SW480 (cell line): ENCODE measurements at regions not wholly inside any gene's neighbourhood (a gene's known extent, or its start where the extent isn't known, plus 50 kb on each side); places are given as distances from the start of the nearest gene placed in this dataset.
A peak's percentile ranks its signal among the peaks of the same experiment; 100 is the strongest.
"Not testable (repeated sequence)": the region's sequence is repeated elsewhere in the genome, so short reads cannot be mapped to it uniquely, and the experiment has no call there.

Experiments
- DNase-seq: peaks from one replicate; pipeline ENCODE4 v3.0.0-alpha.2; 2016; ENCODE audit warnings: low spot score

DNA sequence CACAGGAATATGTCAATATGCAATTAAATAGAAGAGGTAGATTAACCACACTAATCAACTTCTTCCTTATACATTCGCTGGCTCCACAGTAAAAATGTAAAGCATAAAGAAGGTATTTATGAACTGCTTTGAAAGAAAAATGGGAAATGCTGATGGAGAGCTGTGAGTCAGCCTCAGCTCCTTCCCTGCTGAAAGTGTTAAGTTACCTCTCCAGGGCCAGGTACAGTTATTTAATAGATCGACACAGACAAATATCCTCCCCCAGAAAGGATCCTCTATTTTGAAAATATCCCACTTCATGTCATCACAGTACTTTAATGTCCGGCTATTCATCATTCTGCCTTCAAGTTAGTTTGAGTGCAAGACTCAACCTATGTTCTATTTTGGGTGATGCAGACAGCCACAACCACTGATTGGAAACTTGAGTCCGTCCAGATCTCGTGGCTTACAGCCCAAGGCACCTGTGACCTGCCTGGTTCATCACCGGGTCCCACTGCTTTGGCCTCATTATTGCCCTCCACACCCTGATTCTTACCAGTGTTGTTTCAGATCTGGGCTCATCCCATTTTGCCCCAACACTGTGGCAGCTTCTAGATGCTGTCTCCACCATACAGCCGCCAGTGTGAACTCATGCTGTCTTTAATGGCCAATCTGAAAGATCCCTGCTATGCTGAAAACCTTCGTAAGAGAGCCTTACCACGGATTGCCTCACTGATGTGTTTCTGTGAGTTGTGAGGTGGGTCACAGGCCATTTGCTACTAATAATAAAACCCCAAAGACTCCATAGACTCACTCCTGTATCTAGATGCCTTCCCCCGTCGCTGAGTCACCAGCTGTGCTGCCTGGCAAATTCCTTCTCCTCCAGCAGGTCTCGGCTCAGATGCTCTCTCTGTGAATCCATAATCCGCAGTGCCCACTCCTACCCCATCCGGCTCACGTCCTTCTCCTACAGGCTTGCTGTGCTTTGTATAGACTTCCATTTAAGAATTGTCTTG is 56.2 kb upstream of the DDAH1 start:
- DNase-seq = peak; percentile 6

DNA sequence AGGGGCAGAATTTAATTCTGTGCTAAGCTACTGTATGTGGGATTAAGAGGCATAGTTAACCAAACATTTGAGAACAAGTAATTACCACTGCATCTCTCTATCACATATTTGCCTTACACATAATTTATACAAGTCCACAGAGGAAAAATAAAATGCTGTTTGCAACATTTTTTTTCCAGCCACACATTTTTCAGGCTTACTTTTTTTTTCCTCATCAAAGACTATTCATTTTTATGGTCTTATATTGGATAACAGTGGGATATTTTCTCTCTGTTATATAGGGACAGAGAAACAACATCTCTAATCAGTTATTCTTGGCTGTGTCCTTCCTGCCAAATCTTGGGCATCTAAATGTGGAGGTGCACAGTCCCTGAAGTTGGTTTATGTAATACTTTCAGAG is 57.5 kb upstream of the DDAH1 start:
- not testable (repeated sequence) for DNase-seq

DNA sequence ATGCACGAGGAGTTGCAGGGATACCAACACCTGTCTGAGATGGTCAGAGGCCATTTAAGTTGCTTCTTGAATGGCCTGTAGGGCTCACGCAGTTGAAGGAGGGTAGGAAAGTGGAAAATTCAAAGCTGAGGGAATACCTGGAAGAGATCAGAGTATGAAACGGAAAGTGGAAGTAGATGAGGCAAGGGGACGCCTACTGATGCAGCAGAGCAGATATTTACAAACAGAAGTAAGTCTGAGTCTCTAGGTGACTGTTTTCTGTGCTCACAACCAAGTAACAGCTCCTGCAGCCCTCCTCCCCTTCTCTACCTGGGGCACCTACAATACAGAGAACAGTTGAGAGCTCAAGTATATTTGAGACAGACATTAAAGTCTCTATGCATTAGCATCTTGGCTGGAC is 57.5 kb upstream of the CCN1 start:
- DNase-seq = not testable (repeated sequence)

DNA sequence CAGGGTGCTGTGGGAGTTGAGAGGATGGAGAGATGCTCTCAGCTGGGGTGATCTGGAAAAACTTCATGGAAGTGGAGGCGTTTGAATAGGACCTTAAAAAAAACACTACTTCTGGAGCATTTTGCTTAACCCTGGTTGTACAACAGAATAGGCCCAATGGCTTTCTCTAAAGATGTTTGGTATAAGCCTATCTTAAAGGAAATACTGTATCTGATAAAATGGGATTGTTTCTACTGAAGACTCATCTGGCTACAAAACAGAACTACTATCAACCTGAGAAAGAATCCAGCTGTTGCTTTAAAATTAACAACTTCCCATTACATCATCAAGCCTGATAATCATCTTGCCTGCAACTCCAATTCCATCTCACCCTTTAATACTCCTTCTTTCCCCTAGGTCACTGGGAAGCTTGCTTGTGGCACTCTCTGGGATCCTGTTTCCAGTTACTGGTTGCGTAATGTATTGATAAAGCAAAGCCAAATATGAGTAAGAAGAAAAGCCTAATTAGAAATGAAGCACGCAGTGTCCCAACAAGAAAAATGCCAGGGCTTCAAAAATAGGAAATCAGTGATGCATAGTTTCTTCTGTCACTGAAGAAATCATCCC is 56.2 kb upstream of the CCN1 start:
- not testable (repeated sequence) for DNase-seq

DNA sequence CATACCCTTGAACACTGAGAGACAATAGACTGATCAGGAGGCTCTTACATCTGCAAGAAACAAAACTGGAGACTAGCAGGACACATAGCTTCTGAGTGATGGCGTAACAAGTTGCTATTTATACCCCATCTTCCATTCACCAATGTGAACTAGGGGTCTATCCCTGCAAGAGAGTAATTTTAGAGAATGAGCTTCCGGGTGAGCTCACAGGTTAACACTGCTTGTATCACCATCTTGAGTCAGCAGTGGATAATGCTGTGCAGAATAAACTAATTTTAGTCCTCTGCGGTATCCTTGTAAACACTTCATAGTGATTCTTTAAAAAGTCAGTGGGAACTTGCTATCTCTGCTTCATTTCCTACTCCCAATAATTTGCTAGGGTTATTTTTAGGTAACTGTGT is 55.0 kb upstream of the CCN1 start:
- DNase-seq = not testable (repeated sequence)

DNA sequence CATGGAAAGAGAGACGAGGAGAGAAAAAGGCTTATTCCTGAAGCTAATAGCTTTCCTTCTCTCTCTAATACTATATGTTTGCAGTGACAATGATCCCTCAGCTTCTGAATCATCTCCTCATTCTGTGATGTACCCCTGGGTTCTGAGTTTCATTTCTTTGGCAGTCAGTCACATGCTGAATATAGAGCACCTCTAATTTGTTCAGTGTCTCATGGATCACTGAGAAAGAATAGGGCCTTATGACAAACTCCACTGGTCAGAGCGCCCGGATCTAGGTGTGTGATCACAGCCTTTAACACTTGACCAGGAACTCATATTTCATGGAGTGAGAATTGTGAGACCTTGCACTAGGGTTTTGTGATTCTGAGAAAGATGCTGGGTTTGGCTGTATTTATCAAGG is 54.3 kb upstream of the CCN1 start:
- DNase-seq = not testable (repeated sequence)

DNA sequence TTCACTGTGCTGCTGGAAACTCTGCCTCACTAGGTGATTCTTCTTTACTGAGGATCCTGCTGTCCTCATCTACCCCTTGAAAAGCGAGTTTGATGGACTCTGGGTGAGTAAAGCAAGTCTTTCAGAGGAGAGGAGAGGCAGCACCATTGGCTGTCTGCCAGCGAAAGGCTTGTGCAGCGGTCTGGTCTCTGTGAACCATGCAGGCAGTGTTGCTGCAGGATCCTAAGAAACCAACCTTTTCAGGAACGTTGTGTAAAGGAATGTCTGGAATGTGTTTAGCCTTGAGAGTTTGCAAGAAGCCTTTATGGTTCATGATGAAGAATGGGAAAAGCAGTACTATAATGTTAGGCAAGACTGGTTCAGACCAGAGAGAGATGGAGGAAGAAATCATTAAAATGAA is 53.4 kb upstream of the CCN1 start:
- peak; percentile 6 for DNase-seq
